AG10803 (cell line): ENCODE measurements at regions not wholly inside any gene's neighbourhood (a gene's known extent, or its start where the extent isn't known, plus 50 kb on each side); places are given as distances from the start of the nearest gene placed in this dataset.
"Not testable (repeated sequence)": the region's sequence is repeated elsewhere in the genome, so short reads cannot be mapped to it uniquely, and the experiment has no call there.

Experiments
- DNase-seq: peaks from one replicate; pipeline ENCODE4 v3.0.0; 2010; ENCODE audit warnings: low read depth
- H3K4me3 ChIP-seq: 2 replicates; pipeline ENCODE4 v1.5.1; 2011; ENCODE audit warnings: mild to moderate bottlenecking, low read length, control low read depth
- CTCF ChIP-seq: conservative IDR thresholded peaks from 2 replicates; pipeline ENCODE4 v1.5.1; 2011; ENCODE audit warnings: mild to moderate bottlenecking, low read length, control low read depth, inconsistent platforms

- H3K4me3 ChIP-seq = no peak overlapping the region
- no peak; the same call in 1 of the 2 replicates for TF ChIP-seq CTCF
- DNase-seq = no peak
These were observed 71.2 kb upstream of the SOX14 start for GRCh38 chr3:137692803-137693431.

GRCh38 chr3:137693791-137694190 lies 70.3 kb upstream of the SOX14 start:
- TF ChIP-seq CTCF = no peak
- H3K4me3 ChIP-seq = no peak overlapping the region
- no peak for DNase-seq

GRCh38 chr3:137694836-137695235 lies 69.3 kb upstream of the SOX14 start:
- no peak for DNase-seq
- no peak for TF ChIP-seq CTCF
- no peak overlapping the region for H3K4me3 ChIP-seq

GRCh38 chr3:137695351-137695750 lies 68.8 kb upstream of the SOX14 start:
- DNase-seq = no peak
- no peak for TF ChIP-seq CTCF
- H3K4me3 ChIP-seq = no peak overlapping the region

GRCh38 chr3:137709011-137709601 lies 55.0 kb upstream of the SOX14 start:
- H3K4me3 ChIP-seq = no peak overlapping the region
- no peak for TF ChIP-seq CTCF
- no peak for DNase-seq

- not testable (repeated sequence) for DNase-seq
These were observed 50.1 kb upstream of the SOX14 start for GRCh38 chr3:137713965-137714364.

More at GRCh38 chr3:137713965-137714364, 50.1 kb upstream of the SOX14 start:
- not testable (repeated sequence) for H3K4me3 ChIP-seq
